Ishikawa (cell line): ENCODE measurements at regions not wholly inside any gene's neighbourhood (a gene's known extent, or its start where the extent isn't known, plus 50 kb on each side); places are given as distances from the start of the nearest gene placed in this dataset.

Experiments used
- CEBPB ChIP-seq: IDR thresholded peaks from 2 replicates; pipeline ENCODE4 v1.6.1; 2012
- CREB1 ChIP-seq: IDR thresholded peaks from 2 replicates; pipeline ENCODE4 v1.6.1; 2012; ENCODE audit warnings: low read depth
- EGR1 ChIP-seq: IDR thresholded peaks from 2 replicates; pipeline ENCODE4 v1.6.1; 2012
- EP300 ChIP-seq: IDR thresholded peaks from 2 replicates; pipeline ENCODE4 v1.6.1; 2012; ENCODE audit warnings: borderline replicate concordance
- RAD21 ChIP-seq: IDR thresholded peaks from 2 replicates; pipeline ENCODE4 v1.6.1; 2012; ENCODE audit warnings: low read depth
- TAF1 ChIP-seq: IDR thresholded peaks from 2 replicates; pipeline ENCODE4 v1.6.1; 2012; ENCODE audit warnings: low read depth, mild to moderate bottlenecking
- TEAD4 ChIP-seq: IDR thresholded peaks from 2 replicates; pipeline ENCODE4 v1.6.1; 2012
- USF1 ChIP-seq: IDR thresholded peaks from 2 replicates; pipeline ENCODE4 v1.6.1; 2012
- ZBTB7A ChIP-seq: IDR thresholded peaks from 2 replicates; pipeline ENCODE4 v1.6.1; 2012; ENCODE audit warnings: low read depth
- TF ChIP-seq, protein P1 (sequence below): IDR thresholded peaks from 2 replicates; pipeline ENCODE4 v1.6.1; 2012

DNA sequence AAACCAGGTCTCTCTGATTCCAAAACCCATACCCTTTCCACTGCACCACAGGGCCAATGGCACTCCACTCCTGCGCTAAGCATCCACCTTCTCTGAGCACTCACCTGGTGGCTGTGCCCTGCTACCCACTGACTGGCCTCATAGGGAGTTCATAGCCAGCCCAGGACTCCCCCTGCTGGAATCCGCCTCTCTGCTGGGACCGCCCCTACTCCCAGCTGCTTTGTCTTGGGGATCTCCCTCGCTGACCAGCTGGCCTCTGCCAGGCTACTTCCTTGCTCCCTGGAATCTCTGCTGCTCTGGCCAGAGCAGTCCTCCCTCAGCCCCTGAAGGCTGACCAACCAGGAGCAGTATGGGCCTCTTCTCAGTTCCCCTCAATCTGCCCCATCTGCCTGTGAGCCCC, 129.7 kb downstream of the FAXC start:
- TF ChIP-seq TEAD4 (no peak), RAD21 (peak; percentile 64), TAF1 (no peak), ZBTB7A (no peak), USF1 (no peak), CREB1 (no peak), EP300 (no peak), EGR1 (no peak), CEBPB (no peak)
- TF ChIP-seq, protein P1, sequence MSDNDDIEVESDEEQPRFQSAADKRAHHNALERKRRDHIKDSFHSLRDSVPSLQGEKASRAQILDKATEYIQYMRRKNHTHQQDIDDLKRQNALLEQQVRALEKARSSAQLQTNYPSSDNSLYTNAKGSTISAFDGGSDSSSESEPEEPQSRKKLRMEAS, result no peak
